ENCODE measurements at regions not wholly inside any gene's neighbourhood (a gene's known extent, or its start where the extent isn't known, plus 50 kb on each side); places are given as distances from the start of the nearest gene placed in this dataset.

- Histone ChIP-seq H3K4me1 (ENCODE audit: control insufficient read depth, insufficient read depth, low read length) (no peaks in the 10 kb centered on the region), H3K4me3 (ENCODE audit: low read depth in 2 of 2, low read length in 2 of 2) (no peak overlapping the region), H3K27me3 (ENCODE audit: control insufficient read depth, insufficient read depth, low read length) (no peaks in the 10 kb centered on the region; the same call in none of the 2 replicates), H3K9me3 (ENCODE audit: control insufficient read depth, insufficient read depth, low read depth, low read length) (no peaks in the 10 kb centered on the region), H3K27ac (ENCODE audit: low read length) (no peak overlapping the region), H3K36me3 (ENCODE audit: control insufficient read depth, insufficient read depth, low read length) (no peaks in the 10 kb centered on the region)
- CTCF ChIA-PET, result no interaction called here
- in situ Hi-C loops (cut with HindIII; ENCODE audit: low pct_unique_long_range_greater_than_20kb, low sequenced_read_pairs) (no loop called here), intact Hi-C loops (cut with micrococcal nuclease; ENCODE audit: unreplicated experiment) (no loop called here)
- no peak for TF ChIP-seq CTCF (IDR thresholded peaks at IDR 0.05)
- TF ChIP-seq SIN3A (IDR thresholded peaks at IDR 0.05; ENCODE audit: borderline replicate concordance, insufficient read depth, low read depth, low read length), result no peak
- TF ChIP-seq REST (IDR thresholded peaks at IDR 0.05; ENCODE audit: insufficient read depth in 1 of 2, low read depth in 2 of 2, low read length in 1 of 2), result no peak
- no peak for TF ChIP-seq TCF7L2 (IDR thresholded peaks at IDR 0.05; ENCODE audit: low read depth, low read length)
- no peak for TF ChIP-seq POLR2AphosphoS5 (IDR thresholded peaks at IDR 0.05; ENCODE audit: low read depth, low read length)
- ATAC-seq, result no peak
- POLR2A ChIA-PET, result no interaction called here
- no TSS peak for BruUV-seq (replicated peaks)
- no peak for DNase-seq (ENCODE audit: low read depth, low spot score)
Observed at GRCh38 chr22:49133541-49133940, 694.1 kb downstream of the BRD1 start.

GRCh38 chr22:49132009-49132408 lies 695.7 kb downstream of the BRD1 start:
- CTCF ChIA-PET, result no interaction called here
- no peaks in the 10 kb centered on the region for H3K9me3 ChIP-seq (ENCODE audit: control insufficient read depth, insufficient read depth, low read depth, low read length)
- no peak for ATAC-seq
- H3K4me1 ChIP-seq (ENCODE audit: control insufficient read depth, insufficient read depth, low read length), result no peaks in the 10 kb centered on the region
- H3K4me3 ChIP-seq (ENCODE audit: low read depth in 2 of 2, low read length in 2 of 2), result no peak overlapping the region
- intact Hi-C loops (cut with micrococcal nuclease; ENCODE audit: unreplicated experiment), result no loop called here
- POLR2A ChIA-PET, result no interaction called here
- no TSS peak for BruUV-seq (replicated peaks)
- no peak overlapping the region for H3K27ac ChIP-seq (ENCODE audit: low read length)
- no peaks in the 10 kb centered on the region for H3K36me3 ChIP-seq (ENCODE audit: control insufficient read depth, insufficient read depth, low read length)
- no peaks in the 10 kb centered on the region; the same call in none of the 2 replicates for H3K27me3 ChIP-seq (ENCODE audit: control insufficient read depth, insufficient read depth, low read length)
- no peak for TF ChIP-seq CTCF (IDR thresholded peaks at IDR 0.05)
- in situ Hi-C loops (cut with HindIII; ENCODE audit: low pct_unique_long_range_greater_than_20kb, low sequenced_read_pairs), result no loop called here
- no peak for DNase-seq (ENCODE audit: low read depth, low spot score)

GRCh38 chr22:49129736-49130135 lies 697.9 kb downstream of the BRD1 start:
- no peak for TF ChIP-seq REST (IDR thresholded peaks at IDR 0.05; ENCODE audit: insufficient read depth in 1 of 2, low read depth in 2 of 2, low read length in 1 of 2)
- TF ChIP-seq SIN3A (IDR thresholded peaks at IDR 0.05; ENCODE audit: borderline replicate concordance, insufficient read depth, low read depth, low read length), result no peak
- TF ChIP-seq TCF7L2 (IDR thresholded peaks at IDR 0.05; ENCODE audit: low read depth, low read length), result no peak
- no peak for TF ChIP-seq CTCF (IDR thresholded peaks at IDR 0.05)
- TF ChIP-seq POLR2AphosphoS5 (IDR thresholded peaks at IDR 0.05; ENCODE audit: low read depth, low read length), result no peak
- Histone ChIP-seq H3K27me3 (ENCODE audit: control insufficient read depth, insufficient read depth, low read length) (no peaks in the 10 kb centered on the region; the same call in none of the 2 replicates), H3K4me1 (ENCODE audit: control insufficient read depth, insufficient read depth, low read length) (no peaks in the 10 kb centered on the region), H3K36me3 (ENCODE audit: control insufficient read depth, insufficient read depth, low read length) (no peaks in the 10 kb centered on the region), H3K9me3 (ENCODE audit: control insufficient read depth, insufficient read depth, low read depth, low read length) (no peaks in the 10 kb centered on the region), H3K27ac (ENCODE audit: low read length) (no peak overlapping the region), H3K4me3 (ENCODE audit: low read depth in 2 of 2, low read length in 2 of 2) (no peak overlapping the region)
- intact Hi-C loops (cut with micrococcal nuclease; ENCODE audit: unreplicated experiment), result no loop called here
- no TSS peak for BruUV-seq (replicated peaks)
- POLR2A ChIA-PET, result no interaction called here
- CTCF ChIA-PET, result no interaction called here
- ATAC-seq (no peak), DNase-seq (ENCODE audit: low read depth, low spot score) (no peak)
- in situ Hi-C loops (cut with HindIII; ENCODE audit: low pct_unique_long_range_greater_than_20kb, low sequenced_read_pairs), result no loop called here

All from Panc1 (cell line).